ENCODE measurements at regions not wholly inside any gene's neighbourhood (a gene's known extent, or its start where the extent isn't known, plus 50 kb on each side); places are given as distances from the start of the nearest gene placed in this dataset.

- POLR2A ChIA-PET, result no interaction called here
- BruUV-seq (replicated peaks), result no TSS peak
- no peak for DNase-seq (ENCODE audit: low read depth, low spot score)
- ATAC-seq, result no peak
- CTCF ChIA-PET, result no interaction called here
- RAD21 ChIA-PET (ENCODE audit: low non-redundant PET in 1 of 2, low total read pairs in 2 of 2, uncharacterized antibody in 2 of 2, unreplicated experiment in 2 of 2), result no interaction called here
- Histone ChIP-seq H3K36me3 (ENCODE audit: control insufficient read depth in 1 of 2, insufficient read depth in 2 of 2, low read length in 2 of 2) (no peaks in the 10 kb centered on the region), H3K9ac (ENCODE audit: low read length) (no peak overlapping the region), H4K20me1 (ENCODE audit: insufficient read depth) (no peaks in the 10 kb centered on the region), H3K9me3 (ENCODE audit: control insufficient read depth in 1 of 2, insufficient read depth in 1 of 2, low read depth in 1 of 2, low read length in 2 of 2) (no peaks in the 10 kb centered on the region), H3K27me3 (ENCODE audit: insufficient read depth, low read length) (peaks cover 10% of the 10 kb centered on the region), H3K4me2 (ENCODE audit: low read length) (no peak overlapping the region), H3K79me2 (ENCODE audit: insufficient read depth, low read length) (no peaks in the 10 kb centered on the region), H2AFZ (ENCODE audit: low read depth, low read length, poor library complexity, severe bottlenecking) (no peak overlapping the region), H3K9me2 (ENCODE audit: insufficient read depth) (no peaks in the 10 kb centered on the region), H3K4me3 (replicated peaks in 1 of 2; ENCODE audit: low read depth in 1 of 2, low read length in 2 of 2) (no peak overlapping the region), H3K27ac (ENCODE audit: low read depth, low read length) (no peak overlapping the region), H3K4me1 (ENCODE audit: control insufficient read depth in 1 of 2, insufficient read depth in 2 of 2, low read length in 2 of 2) (no peaks in the 10 kb centered on the region)
- intact Hi-C loops (cut with micrococcal nuclease), result no loop called here
- TF ChIP-seq, protein P1, sequence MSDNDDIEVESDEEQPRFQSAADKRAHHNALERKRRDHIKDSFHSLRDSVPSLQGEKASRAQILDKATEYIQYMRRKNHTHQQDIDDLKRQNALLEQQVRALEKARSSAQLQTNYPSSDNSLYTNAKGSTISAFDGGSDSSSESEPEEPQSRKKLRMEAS (IDR thresholded peaks at IDR 0.05), result no peak
- TF ChIP-seq ZBTB33 (IDR thresholded peaks at IDR 0.05; ENCODE audit: extremely low read depth, insufficient replicate concordance, low read length), result no peak
- TF ChIP-seq, protein P2, sequence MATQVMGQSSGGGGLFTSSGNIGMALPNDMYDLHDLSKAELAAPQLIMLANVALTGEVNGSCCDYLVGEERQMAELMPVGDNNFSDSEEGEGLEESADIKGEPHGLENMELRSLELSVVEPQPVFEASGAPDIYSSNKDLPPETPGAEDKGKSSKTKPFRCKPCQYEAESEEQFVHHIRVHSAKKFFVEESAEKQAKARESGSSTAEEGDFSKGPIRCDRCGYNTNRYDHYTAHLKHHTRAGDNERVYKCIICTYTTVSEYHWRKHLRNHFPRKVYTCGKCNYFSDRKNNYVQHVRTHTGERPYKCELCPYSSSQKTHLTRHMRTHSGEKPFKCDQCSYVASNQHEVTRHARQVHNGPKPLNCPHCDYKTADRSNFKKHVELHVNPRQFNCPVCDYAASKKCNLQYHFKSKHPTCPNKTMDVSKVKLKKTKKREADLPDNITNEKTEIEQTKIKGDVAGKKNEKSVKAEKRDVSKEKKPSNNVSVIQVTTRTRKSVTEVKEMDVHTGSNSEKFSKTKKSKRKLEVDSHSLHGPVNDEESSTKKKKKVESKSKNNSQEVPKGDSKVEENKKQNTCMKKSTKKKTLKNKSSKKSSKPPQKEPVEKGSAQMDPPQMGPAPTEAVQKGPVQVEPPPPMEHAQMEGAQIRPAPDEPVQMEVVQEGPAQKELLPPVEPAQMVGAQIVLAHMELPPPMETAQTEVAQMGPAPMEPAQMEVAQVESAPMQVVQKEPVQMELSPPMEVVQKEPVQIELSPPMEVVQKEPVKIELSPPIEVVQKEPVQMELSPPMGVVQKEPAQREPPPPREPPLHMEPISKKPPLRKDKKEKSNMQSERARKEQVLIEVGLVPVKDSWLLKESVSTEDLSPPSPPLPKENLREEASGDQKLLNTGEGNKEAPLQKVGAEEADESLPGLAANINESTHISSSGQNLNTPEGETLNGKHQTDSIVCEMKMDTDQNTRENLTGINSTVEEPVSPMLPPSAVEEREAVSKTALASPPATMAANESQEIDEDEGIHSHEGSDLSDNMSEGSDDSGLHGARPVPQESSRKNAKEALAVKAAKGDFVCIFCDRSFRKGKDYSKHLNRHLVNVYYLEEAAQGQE (IDR thresholded peaks at IDR 0.05; ENCODE audit: low read depth), result no peak
- TF ChIP-seq SP1 (IDR thresholded peaks at IDR 0.05; ENCODE audit: low read depth), result no peak
- TF ChIP-seq CEBPB (IDR thresholded peaks at IDR 0.05; ENCODE audit: low read depth), result no peak
- TF ChIP-seq JUND (IDR thresholded peaks at IDR 0.05), result no peak
These were observed 151.2 kb upstream of the KCNN2 start for GRCh38 chr5:114210662-114211061.
